ENCODE measurements at regions not wholly inside any gene's neighbourhood (a gene's known extent, or its start where the extent isn't known, plus 50 kb on each side); places are given as distances from the start of the nearest gene placed in this dataset.

DNA sequence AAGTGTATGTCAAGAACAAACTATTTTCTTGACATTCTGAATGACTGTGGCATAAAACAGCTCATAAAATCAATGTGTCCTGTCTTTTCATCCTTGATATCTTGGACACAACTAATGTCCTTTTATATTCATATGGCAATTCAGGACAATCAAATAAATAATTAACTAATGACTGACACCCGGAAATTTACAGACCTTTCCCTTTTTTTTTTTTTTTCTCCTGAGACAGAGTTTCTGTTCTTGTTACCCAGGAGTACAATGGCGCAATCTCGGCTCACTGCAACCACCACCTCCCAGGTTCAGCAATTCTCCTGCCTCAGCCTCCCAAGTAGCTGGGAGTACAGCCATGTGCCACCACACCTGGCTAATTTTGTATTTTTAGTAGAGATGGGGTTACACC, 107.1 kb upstream of the LGSN start:
- TF ChIP-seq CTCF (IDR thresholded peaks at IDR 0.05) (no peak), ZFX (IDR thresholded peaks at IDR 0.05; ENCODE audit: borderline replicate concordance) (no peak)
